HG02981 (cell line): ENCODE measurements at regions not wholly inside any gene's neighbourhood (a gene's known extent, or its start where the extent isn't known, plus 50 kb on each side); places are given as distances from the start of the nearest gene placed in this dataset.
"Not testable (repeated sequence)": the region's sequence is repeated elsewhere in the genome, so short reads cannot be mapped to it uniquely, and the experiment has no call there.

Experiments
- ATAC-seq: cut with Tn5 transposase; IDR thresholded peaks from one replicate; pipeline ENCODE4 v1.9.1; 2021; ENCODE audit warnings: mild to moderate bottlenecking, moderate library complexity; ENCODE audit not compliant: unreplicated experiment

DNA sequence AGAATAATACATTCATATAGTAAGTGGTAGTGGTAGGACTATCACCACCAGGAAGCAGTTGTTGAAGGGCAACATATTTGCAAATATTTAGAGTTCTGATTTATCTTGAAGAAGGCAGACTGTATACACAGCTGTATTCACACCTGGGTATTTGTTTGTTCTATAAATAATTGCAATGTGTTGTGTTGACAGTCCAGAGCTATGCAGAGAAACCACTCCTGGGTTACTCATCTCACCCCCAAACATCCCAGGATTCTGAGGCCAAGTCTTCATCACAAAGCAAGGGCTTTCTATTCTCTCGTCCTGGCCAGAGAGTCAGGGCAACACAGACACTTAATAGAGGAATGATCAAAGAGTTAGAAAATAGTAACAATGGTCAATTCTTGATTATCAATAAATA, 102.1 kb upstream of the FAT3 start:
- no peak for ATAC-seq

DNA sequence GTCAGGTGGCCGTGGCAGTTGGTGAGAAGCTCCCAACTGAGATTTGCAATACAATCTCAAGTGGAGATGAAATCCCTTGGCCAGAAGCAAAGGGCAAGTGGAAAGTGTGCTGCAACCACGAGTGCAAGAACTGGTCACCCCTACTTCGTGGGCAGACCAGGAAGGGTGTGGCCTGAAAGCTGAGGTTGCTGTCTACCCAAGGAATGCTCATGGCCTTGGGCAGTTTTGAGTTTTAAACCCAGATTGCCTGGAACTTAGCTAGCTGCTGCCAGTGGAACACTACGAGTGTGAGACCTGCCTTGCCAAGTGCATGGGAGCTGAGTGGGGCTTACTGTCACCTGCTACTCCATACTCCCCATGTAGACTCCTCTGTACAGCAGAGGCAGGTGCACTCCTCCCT, 113.3 kb upstream of the FAT3 start:
- no peak for ATAC-seq

DNA sequence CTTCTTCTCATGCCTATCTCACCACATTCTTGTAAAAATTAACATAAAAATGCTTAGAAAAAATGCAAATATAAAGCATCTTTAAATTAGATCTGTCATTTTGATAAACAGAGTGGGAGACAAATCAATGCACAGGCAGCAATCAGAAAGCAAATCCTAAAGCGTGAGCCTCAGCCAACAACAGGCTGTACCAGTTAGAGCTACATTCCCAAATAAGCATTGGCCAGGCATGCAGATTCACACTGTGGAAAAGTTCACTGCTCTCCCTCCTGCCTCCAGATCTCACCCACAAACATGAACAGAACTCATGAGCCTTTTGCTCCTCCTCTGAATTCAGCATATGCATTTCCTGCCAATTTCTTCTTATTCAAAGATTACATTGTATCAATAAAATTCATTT, 115.2 kb upstream of the FAT3 start:
- no peak for ATAC-seq

DNA sequence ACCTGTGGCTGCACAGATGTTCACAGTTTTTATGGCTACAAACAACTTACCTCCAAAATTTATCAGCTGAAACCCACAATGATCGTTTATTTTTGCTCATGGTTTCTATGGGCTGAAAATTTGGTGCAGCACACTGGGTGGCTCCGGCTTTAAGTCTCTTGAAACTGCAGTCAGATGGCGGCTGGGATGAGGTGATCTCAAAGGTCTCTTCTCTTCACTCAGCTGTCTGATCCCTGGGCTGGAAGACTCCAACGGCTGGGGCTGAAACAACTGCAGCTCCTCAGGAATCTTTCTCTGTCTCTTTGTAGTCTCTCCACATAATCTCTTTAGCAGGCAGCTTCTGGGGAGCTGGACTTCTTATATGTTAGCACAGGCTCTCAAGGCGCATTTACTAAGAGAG, 117.3 kb upstream of the FAT3 start:
- ATAC-seq = no peak

DNA sequence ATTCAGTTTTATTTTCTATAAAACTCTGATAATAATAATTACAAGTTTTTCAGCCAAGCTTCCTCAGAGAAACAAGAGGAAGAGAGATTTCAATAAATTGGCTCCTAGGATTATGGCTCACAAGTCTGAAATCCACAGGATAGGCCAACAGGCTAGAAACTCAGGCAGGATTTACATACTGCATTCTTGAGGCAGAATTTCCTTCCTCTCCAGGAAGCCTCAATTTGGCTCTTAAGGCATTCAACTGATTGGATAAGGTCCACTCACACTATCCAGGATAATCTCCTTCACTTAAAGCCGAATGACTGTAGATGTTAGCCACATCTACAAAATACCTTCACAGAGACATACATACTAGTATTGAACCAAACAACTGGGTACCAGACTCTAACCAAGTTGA, 120.3 kb upstream of the FAT3 start:
- no peak for ATAC-seq

DNA sequence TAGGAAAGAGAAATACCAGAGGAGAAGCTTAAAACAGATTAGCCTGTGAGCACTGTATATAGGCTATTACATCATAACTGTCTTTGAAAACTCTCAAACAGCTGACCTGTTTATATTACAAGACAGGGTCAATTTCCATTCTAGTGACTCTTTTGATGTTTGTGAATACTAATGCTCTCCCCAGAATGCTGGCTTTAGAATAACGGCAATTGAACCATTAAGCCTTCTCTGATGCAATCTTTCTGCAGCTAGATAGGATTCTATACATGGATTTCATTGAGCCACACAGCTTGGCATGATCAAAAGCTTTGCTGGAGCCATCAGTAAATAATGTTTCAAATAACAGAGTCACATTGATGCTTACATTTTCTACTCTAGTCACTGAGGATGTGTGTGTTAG, 122.7 kb upstream of the FAT3 start:
- no peak for ATAC-seq

DNA sequence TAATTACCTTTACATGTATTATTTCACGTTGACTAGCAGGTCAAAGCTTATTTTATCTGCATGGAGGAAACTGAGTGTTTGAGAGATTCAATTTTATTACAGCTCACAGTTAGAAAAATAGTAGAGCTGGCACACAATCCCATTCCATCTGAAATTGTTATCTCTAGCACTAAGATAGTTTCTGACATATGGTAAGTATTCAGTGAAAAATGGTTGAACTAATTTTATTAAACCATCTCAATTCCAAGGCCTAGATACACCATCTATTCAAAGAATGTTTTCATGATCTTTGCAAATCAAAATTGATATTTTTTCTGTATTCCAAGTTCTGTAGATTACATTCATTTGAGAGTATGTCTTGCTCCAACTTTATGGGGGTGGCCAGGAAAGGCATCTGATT, 125.4 kb upstream of the FAT3 start:
- ATAC-seq = no peak

DNA sequence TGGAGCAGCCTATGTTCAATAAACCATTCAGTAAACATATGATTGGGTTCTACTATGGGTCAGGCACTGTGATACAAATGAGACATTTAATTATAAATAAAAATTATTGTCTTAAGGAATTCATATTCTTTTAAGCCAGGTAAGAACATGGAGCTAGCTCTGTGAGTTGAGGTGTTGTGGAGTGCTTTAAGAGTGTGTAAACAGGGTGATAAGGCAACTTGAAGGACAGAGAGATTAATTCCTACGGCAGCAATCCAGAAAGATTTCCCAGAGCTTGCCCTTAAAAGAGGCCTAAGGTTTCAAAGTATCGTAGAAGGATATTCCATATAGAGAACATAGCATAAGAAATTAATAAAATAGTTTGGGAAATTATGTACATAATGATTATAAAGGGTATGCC, 126.4 kb upstream of the FAT3 start:
- ATAC-seq = no peak

DNA sequence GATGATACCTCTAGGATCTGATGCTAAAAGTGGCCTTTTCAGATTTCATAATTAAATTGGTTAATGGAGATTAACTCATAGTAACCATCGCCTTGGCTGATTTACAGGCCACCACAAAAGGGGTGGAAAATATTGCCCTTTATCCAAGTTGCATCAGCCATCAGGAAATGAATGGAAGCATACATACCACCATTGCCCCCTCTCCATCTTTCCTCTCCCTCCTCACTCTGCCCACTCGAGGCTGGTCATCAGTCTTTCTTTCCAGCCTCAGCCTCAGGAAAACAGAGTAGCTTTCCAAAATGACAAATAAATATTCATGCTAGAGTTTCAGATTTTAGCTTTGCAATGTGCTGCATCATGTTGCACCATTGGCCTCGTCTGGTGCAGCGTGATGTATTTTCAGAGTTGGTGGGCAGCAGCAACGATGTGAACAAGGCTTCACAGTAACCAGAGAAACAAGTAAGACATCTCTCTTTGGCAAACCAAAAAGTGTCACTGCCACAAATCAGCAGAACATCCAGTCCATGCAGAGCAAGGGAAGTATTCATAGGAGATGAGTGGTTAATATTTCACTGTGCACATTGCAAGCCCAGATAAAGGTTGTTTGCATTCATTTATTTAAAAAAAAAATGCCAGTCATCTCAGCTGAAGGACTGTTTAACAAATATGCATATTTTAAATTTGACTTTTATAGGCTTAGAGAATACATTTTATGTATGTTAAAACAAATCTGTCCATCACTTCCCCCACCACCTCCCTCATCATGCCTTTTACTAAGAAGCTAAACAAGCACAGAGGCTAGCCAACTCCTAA, 136.7 kb upstream of the FAT3 start:
- ATAC-seq = no peak

DNA sequence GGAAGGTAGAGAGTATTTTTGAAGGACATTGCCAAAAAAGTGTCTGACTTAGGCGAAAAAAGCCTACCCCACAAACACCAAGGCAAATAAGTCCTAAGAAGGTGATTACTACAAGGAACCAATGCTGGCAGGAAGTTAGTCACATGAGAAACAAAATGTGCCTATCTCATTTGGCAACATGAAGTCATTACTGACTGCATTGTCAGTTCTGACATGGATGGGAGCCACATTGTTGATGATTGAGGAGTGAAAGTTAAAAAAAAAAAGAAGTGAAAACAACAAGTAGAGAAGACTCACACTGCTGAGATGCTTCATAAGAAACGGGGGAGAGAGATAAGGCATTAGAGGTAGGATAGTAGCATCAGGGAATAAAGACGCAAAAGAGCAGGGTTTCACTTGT, 141.5 kb upstream of the FAT3 start:
- ATAC-seq = no peak

DNA sequence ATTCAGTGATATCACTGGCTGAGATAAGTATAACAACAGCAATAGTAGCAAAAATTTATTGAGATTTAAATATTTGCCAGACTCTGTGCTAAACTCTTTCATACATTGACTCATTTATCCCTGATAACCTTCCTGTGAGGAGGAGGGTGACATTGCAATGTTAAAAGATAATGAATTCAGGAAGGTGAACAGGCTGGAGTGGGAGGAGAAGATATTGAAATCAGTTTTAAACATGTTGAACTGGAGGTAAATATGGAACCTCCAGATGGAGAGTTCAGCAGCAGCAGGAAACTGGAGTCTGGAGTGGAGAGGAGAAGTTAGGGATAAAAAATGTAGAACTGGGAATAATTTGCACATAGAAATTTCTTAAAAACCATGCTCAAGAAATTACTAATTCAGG, 142.0 kb upstream of the FAT3 start:
- ATAC-seq = no peak

DNA sequence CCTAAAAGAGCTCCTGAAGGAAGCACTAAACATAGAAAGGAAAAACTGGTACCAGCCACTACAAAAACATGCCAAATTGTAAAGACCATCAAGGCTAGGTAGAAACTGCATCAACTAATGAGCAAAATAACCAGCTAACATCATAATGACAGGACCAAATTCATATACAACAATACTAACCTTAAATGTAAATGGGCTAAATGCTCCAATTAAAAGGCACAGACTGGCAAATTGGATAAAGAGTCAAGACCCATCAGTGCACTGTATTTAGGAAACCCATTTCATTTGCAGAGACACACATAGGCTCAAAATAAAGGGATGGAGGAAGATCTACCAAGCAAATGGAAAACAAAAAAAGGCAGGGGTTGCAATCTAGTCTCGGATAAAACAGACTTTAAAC, 150.1 kb upstream of the FAT3 start:
- not testable (repeated sequence) for ATAC-seq

DNA sequence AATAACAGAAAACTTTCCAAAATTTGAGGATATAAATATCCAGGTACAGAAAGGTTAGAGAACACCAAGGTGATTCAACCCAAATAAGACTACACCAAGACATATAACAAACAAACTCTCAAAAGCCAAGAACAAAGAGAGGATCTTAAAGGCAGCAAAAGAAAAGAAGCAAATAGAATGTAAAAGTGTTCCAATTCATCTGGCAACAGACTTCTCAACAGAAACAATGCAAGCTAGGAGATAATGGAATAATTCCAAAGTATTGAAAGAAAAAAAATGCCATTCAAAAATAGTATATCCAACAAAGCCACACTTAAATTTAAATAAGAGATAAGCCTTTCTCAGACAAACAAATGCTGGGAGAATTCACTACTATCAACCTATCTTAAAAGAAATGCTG, 153.0 kb upstream of the FAT3 start:
- no peak for ATAC-seq

DNA sequence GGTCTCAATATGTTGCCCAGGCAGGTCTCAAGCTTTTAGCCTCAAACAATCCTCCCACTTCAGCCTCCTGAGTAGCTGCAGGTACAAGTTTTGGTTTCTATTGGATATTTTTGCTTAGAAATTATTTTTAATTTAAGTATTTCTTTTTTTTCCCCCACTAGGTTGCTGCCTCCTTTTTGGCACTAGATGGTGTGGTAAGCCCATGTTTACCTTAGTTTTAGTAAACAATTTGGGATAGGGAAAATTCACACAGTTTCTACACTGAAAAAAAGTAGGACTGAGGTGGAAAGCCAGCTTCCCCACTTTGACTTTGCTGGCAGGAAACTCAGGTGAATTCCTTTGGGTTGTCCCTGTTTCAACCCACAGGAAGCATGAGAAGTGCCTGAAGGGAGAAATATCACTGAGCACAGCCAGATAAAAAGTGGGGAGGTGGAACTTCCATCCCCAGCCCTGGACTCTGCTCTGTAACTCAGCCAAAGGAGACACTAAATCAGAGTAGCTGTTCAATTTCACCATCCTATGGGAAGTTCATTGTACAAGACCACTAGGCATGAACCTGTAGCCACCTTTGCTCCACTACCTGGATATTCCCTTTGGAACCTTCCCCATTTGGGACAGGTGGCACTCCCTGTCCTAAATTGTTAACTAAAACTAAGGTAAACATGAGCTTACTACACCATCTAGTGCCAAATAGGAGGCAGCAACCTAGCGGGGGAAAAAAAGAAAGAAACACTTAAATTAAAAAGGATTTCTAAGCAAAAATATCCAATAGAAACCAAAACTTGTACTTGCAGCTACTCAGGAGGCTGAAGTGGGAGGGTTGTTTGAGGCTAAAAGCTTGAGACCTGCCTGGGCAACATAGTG, 154.4 kb upstream of the FAT3 start:
- ATAC-seq = no peak

DNA sequence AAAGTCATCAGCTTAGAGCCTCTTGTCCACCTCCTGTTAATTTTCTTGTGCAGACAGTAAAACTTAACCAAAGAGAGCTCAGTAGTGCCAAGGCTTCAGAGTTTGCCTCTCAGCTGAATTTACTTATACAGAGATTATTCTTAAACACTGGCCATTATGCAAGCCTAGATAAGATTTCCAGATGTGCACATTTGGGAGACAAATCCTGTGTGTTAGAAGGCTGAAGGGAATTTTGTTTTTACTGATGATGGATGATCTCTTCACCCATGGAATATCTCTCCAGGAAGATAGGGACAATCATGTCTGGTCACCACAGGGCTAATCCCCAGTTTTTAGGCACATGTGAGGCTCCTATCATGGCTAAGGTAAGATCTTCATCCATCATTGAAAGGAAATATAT, 157.6 kb upstream of the FAT3 start:
- no peak for ATAC-seq

DNA sequence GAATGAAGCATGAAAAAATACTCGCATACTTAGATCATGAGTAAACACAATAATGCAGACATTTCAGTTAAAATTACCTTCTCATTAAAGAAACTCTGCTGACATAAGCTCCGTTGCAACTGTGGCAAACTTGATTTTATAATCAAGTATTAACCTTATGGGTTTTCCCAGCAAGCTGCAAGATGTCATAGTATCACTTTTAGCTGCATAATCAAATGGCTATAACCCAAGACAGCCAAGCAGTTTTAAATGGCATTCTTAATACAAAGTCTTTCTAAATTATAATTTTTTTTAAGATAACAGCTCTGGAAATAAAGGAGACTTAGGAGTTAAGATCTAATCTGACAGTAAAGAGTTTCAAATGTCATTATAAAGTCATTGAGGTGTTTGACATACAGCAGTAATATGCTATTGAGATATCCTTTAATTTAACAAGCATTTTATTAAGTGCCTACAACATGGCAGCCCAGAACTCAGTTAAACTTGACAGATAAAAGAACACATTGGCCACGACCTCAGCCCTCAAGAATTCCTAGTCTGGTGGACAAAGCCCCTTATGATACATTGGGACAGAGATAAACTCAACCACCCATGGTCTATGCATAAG, 163.1 kb upstream of the FAT3 start:
- no peak for ATAC-seq

DNA sequence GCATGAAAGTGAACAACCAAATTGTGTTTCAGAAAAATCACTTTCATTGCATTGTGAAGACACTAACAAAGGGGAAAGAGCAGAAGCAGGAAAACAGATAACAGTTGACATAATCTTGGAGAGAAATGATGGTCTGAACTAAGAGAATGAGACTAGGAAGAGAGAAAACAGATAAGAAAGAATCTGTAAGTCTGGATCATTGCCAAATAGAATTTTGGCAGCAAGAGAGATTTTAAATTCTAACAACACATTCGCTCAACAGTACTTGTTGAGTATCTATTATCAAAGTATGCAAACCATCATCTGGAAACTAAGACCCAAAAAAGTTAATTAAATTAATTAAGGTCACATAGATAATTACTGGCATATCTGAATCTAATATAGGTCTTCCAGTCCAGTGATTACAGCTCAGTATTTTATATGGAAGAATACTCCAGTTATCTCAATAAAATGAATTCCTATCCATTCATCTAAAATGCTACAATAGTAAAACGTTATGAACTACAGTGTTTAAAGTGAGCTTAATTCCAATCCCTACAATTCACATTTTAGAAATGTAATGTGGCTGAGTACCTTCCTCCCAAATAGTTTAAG, 166.7 kb upstream of the FAT3 start:
- no peak for ATAC-seq

DNA sequence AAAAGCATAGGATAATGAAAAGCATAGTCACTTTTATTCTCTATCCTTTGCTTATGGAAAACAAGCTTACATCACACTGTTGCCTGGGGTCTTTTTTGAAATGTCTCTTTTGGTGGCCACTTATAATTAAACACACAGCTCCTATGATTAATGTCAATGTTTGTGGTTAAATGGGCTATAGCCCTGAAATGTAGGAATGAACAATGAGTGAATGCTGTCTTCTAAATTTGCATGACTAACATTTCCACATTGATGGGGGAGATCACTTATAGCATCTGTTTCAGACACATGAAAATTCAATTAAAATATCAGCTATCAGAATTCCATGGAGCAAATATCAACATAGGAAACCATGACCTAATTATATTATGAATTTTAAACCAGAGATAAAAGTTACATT, 171.4 kb upstream of the FAT3 start:
- no peak for ATAC-seq

DNA sequence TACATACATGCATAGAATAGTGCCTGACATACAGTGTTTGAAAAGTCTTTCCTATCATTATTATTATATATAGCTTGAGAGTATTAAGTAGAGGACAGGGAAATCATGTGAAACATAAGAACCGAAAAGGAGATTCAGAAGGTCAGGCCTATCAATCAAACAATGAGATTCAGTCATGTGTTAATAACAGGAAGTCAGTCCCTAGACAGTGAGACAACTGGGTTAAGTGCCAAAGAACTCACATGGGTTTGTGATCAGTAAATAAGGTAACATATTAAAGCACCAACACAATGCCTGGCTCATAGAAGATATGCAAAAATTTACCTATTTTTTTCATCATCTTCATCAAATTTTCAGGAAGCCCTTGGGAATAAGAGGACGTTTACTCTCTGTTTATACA, 174.3 kb upstream of the FAT3 start:
- ATAC-seq = no peak

DNA sequence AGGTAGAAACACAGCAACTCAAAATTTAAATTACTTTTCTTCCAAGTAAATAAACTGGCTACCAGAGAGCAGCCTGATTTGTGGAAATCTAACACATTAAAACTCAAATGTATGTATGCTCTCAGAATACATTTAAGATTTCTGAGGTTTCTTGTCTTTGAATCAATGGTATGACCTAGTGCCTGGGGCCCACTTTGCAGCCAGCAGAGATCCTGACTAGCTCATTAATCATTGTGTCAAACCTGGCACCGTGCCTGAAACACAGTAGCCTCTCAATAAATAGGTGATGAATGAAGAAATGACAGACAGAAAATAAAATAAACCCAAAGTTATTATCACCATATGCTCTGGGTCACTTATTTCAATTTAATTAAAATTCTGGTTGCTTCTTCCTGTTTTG, 176.2 kb upstream of the FAT3 start:
- ATAC-seq = no peak

DNA sequence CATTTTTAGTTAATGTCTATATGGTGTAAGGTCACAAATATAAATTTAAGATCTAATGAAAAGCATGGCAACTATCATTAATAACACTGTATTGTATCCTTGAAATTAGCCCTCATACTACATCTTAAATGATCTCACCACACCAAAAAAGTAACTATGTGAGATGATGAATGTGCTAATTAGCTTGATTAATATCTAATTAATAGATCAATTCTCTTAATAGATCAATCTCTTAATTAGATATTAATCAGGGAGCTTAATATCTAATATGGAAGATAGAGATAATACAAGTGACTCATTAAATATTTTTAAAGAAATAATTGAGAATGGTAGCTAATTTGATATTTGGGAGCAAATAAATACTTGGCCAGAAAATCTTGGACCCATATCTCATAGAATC, 178.5 kb upstream of the FAT3 start:
- no peak for ATAC-seq

DNA sequence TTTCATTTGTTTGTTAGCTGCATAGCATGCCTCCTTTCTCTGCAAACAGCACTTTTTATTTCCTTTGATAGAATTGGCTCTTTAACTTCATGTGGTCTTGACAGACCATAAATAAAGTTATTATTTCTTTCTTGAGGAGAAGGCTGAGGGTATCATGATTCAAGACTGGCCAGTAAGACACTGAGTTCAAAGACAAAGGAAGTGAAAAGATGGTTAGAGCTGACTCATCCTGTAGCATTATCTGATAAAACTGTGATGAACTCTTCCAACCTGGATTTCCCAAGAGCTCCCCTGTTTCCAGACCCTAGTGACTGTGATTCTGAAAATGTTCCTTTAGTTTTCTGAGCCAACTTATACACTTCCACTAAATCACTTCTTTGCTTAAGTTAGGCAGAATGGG, 179.3 kb upstream of the FAT3 start:
- no peak for ATAC-seq
